ENCODE measurements at regions not wholly inside any gene's neighbourhood (a gene's known extent, or its start where the extent isn't known, plus 50 kb on each side); places are given as distances from the start of the nearest gene placed in this dataset.
"Not testable (repeated sequence)": the region's sequence is repeated elsewhere in the genome, so short reads cannot be mapped to it uniquely, and the experiment has no call there.

GRCh38 chr1:67947114-67947513 lies 103.3 kb downstream of the DIRAS3 start:
- no peak for DNase-seq

DNA sequence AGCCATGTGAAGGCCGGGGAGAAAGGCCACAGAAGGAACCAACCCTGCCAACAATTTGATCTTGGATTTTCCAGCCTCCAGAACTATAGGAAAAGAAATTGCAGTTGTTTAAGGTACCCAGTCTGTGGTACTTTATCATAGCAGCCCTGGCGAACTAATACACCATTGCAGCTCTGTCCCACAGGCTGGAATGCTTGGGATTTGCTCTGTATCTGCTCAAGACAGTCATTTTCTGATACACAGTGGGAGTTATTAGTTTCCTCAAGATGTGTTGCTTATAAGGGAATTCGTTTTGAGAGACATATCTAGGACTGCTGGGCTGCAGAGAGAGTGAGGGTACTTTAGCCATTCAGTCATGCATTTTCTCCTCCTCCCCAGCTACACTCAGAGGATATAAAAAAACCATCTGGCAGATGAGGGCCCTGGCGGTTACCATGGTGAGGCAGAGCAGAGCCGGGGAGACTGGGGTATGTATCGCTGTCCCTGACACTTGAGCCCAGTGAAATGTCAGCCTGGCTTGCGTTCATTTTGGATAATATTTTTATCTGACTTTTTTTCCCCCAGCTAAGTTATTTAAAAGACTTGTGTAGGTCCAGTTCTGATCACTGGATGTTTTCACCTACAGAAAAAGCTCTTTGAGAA lies 104.6 kb downstream of the DIRAS3 start:
- no peak for ATAC-seq

More at GRCh38 chr1:67947114-67947513, 103.3 kb downstream of the DIRAS3 start:
- no peak for ATAC-seq

DNA sequence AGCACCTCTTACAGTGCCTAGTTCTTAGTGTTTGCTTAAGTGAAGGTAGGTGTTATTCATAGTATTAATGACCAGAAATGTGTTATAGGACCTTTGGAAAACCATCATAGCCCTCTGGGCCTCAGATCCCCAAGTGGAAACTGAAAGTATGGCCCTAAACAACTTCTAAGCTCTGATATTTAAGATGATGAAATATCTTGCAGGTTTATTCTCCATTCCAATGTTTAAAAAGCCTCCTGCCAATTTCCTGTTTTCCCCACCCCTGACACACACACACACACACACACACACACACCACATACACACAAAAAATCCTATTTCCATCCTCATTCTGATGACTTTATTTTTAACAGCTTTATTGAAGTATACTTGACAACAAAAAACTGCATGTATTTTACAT lies 108.2 kb downstream of the DIRAS3 start:
- no peak for ATAC-seq
- DNase-seq = no peak

More for the DNA sequence above, 104.6 kb downstream of the DIRAS3 start:
- DNase-seq = no peak

DNA sequence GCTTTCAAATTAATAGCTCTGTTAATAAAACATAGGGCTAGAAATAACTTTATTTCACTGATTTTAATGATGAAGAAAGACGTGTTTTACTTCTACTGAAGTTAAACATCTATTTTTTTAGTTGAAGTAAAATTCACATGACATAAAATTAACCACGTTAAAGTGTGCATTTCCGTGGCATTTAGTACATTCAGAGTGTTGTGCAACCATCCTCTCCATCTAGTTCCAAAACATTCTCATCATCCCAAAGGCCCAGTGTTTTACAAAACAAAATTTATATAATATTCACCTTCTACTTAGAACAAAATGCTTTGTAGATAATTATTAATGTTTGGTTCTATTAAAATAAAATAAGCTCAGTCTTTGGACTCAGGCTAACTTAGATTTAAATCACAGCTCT lies 108.5 kb upstream of the GNG12 start:
- no peak for ATAC-seq

DNA sequence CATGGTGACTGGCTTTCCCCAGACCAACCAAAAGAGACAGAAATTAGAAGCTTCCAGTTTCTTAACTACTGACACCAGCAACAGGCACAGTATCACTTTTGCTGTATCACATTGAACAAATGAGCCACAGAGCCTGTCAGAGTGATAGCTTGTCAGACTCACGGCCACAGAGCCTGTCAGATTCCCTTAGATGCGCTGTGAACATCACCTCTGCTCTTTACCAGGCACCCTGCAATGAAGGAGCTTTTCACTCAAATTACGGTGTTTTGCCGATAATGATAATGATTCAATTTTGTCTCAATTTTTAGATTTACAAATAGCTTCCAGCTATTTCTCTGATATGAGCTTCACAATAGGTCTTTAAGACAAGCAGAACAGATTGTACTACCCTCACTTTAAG lies 107.9 kb upstream of the GNG12 start:
- DNase-seq (no peak), ATAC-seq (no peak)

More for the DNA sequence above, 108.5 kb upstream of the GNG12 start:
- no peak for DNase-seq

- DNase-seq = no peak
- ATAC-seq = no peak
Observed at GRCh38 chr1:67939942-67940341, 106.7 kb upstream of the GNG12 start.

GRCh38 chr1:67939186-67939743 lies 106.0 kb upstream of the GNG12 start:
- no peak for DNase-seq

DNA sequence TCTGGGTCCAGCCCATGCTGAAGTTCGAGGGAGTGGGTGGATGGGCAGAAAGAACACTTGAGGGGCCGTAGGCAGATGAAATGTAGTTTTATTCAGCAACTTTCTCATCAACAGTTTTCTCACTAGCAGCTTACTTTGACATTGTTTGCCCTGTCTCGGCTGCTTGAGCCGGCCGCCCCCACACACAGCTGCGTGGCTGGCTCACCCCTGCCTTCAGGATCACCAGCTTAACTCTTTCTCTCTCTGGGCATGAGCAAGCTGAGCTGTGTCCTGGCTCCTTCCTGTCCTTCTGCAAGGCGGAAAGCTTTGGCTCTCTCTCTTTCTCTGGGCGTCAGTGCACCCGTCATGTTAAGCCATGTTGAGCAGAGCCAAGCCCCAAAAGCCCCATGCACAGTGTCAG lies 104.4 kb upstream of the GNG12 start:
- ATAC-seq (no peak), DNase-seq (no peak)

More at GRCh38 chr1:67939186-67939743, 106.0 kb upstream of the GNG12 start:
- no peak for ATAC-seq

GRCh38 chr1:67937010-67937409 lies 103.7 kb upstream of the GNG12 start:
- ATAC-seq (no peak), DNase-seq (no peak)

DNA sequence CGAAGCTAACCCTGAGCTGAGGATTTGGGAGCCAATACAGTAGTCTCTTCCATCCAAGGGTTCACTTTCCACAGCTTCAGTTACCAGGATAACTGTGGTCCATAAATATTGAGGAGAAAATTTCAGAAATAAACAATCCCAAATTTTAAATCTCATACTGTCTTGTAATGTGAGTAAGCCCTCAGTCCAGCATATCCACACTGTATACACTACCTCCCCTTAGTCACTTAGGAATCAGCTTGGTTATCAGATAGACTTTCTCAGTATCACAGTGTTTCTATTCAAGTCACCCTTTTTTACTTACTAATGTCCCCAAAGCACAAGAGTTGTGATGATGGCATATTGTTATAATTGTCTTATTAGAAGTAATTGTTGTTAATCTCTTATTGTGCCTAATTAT lies 102.3 kb upstream of the GNG12 start:
- no peak for ATAC-seq
- no peak for DNase-seq

- DNase-seq = no peak
- ATAC-seq = no peak
Observed at GRCh38 chr1:67931198-67931597, 97.9 kb upstream of the GNG12 start.

DNA sequence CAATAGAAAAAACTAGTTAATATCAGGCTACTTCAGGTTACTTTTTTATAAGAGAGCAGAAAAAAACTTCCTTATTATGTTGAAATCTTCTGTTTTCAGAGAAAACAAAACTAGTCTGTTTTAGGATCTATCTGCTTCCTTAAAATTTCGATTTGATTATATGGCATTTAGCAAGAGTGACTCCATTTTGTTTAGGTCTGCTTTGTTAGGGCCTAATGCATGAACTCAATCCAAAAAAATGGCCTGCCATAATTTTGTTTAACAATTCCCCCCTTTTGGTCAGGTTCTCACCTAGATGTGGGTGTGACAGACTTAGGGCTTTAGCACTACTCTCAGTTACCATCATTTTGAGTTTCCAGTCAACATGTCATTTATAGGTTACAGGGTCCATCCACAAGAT lies 89.8 kb upstream of the GNG12 start:
- no peak for ATAC-seq
- no peak for DNase-seq

DNA sequence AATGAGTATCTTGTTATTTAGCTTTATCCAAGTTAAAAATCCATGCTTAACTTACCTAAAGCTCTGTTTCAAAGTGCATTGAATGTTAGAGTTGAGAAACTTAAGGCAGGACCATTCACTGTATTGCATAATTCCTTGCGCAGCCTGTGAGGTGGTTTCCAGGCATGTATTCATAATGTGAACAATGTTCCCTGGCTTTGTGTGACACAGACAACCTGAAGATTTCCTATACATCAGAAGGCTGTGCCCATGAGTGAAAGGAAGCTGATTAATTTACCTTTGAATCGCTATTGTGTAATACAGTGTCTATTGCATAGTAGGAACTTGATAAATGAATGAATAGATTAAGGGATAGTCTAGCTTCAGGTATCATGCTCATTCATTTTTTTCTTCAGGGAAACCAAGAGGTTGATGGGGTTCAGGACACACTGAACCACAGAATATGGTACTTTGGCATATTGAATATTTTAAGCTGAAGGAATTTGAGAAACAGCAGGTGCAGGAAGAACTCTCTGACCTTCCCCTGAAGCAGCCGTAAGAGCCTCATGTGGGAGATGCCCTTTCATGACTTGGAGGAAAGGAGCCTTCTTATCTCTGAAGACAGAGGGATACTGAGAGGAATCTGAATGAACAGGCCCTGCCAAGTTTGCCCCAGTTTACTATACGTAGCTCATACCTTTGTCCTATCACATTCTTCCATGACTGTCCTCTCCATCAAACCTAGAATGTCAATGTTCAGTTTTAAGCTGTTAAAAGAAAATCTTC lies 88.6 kb upstream of the GNG12 start:
- no peak for ATAC-seq

DNA sequence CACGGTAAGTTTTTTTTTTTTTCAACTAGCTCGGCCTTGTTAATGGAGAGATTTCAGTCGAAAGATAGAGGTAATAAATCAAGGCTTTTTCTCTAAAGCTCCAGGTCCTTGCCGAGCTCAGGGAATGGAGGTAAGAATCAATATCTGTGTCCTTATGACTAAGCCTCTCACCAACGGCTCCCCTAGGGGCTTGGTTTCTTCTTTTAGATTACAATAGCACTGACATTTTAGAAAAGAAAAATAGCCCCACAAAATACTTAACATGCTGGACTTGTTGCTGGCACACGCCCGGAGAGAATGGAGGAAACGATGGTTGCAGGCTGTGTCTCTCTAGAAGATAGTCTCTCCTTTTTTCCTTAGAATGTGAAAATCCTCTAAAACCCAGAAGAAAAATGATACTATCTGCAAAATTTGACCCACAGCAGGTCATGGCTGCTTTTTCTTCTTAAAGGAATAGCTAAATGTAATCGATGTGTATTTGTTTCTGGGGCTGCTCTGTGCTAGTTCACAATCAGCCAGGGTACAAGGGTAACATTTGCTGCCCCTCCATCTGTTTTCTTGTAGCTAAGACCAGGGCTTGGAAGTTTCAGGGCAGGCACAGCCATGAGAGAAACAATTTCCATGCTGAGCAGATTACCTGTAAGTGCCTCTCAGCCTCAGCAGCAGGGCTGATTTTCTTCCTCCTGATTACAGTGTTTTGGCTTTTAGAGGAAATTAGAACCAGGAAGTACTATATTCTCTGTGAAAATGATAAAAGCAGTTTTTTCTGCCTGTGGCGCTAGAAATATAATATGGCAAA lies 86.2 kb upstream of the GNG12 start:
- ATAC-seq (no peak), DNase-seq (no peak)

More for the DNA sequence above, 88.6 kb upstream of the GNG12 start:
- no peak for DNase-seq

GRCh38 chr1:67918067-67918466 lies 84.8 kb upstream of the GNG12 start:
- ATAC-seq = no peak
- no peak for DNase-seq

- no peak for ATAC-seq
- DNase-seq = no peak
Observed at GRCh38 chr1:67917006-67917405, 83.7 kb upstream of the GNG12 start.

GRCh38 chr1:67916140-67916886 lies 83.0 kb upstream of the GNG12 start:
- ATAC-seq (no peak), DNase-seq (no peak)

DNA sequence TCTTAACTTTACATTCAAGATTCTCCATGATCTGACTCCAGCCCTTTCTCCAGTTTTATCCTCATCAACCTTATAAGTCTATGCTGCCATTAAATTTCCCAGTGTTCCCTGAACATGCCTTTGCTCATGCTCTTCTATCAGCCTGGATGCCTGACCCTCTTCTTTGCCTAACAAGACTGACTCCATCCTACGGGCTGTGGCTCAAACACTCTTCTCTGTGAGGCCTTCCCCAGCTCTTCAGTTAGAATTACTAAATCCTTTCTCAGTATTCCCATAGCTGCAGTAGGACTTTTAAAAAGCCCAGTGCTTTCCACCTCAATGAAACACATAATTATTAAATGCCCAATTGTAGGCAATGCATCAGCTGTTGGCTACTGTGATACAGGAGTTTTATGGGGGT lies 76.5 kb upstream of the GNG12 start:
- no peak for DNase-seq
- ATAC-seq = no peak

GRCh38 chr1:67908250-67908936 lies 75.1 kb upstream of the GNG12 start:
- DNase-seq = no peak

GRCh38 chr1:67907467-67907866 lies 74.2 kb upstream of the GNG12 start:
- not testable (repeated sequence) for DNase-seq, ATAC-seq

More at GRCh38 chr1:67908250-67908936, 75.1 kb upstream of the GNG12 start:
- ATAC-seq = no peak

- not testable (repeated sequence) for DNase-seq, ATAC-seq
Observed at GRCh38 chr1:67906015-67906414, 72.7 kb upstream of the GNG12 start.

All from stimulated activated naive CD8-positive, alpha-beta T cell treated with anti-CD3 and anti-CD28 coated beads, Interleukin-15, Interleukin-2, amounts not matched to agents 100 U/mL and 50 U/mL, for 24 hours (primary cell).